ENCODE measurements at regions not wholly inside any gene's neighbourhood (a gene's known extent, or its start where the extent isn't known, plus 50 kb on each side); places are given as distances from the start of the nearest gene placed in this dataset.

- TF ChIP-seq CREB5 (CRISPR knock-in tag; IDR thresholded peaks at IDR 0.05) (no peak), EP300 (IDR thresholded peaks at IDR 0.05; ENCODE audit: low read length) (no peak)
Measured at GRCh38 chr10:129244757-129245156, 222.3 kb upstream of the MGMT start.

Measured in K562 (cell line).